ENCODE measurements at regions not wholly inside any gene's neighbourhood (a gene's known extent, or its start where the extent isn't known, plus 50 kb on each side); places are given as distances from the start of the nearest gene placed in this dataset.

DNA sequence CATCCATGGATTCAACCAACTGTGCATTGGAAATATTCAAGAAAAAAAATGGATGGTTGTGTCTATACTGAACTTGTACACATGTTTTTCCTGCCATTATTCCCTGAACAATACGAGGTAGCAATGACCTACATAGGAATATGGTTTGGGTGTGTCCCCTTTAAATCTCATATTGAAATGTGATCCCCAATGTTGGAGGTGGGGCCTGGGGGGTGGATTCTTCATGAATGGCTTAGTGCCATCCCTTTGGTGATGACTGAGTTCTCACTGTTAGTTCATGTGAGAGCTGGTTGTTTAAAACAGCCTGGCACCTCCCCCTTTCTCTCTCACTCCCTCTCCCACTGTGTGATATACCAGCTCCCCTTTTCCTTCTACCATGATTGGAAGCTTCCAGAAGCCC is 139.8 kb upstream of the BACH2 start:
- FAIRE-seq (no peak), DNase-seq (ENCODE audit: low spot score in 2 of 2) (no peak)

DNA sequence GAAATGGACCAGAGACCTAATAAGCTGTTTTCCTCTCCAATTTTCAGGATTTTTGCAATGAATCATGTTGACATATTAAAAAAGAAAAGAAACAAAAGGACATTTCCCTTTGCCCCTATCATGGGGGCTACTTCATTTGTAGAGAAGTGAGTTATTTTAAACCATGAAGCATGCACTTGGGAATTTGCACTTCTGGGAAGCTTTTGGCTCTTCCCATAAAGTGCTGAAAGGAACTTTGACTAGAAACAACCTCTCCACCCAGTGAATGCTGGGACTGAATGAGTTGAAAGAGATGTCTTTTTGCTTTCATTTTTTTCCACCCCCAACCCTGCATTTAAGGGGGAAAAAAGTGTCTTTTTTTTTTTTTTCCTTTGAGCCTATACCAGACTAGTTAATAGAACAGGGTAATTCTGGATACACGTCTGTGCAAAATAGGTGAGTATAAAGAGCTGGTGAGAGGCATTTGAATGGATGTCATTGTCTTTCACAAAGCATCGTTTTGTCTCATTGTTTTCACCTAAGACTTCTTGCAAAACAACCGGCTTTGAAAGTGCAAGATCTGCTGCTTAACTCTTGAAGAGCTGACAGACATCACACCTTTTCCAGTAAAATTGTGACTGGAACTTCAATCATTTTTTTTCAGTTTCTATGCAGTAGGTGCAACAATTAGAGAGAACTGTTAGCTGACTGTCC is 138.7 kb upstream of the BACH2 start:
- FAIRE-seq: no peak
- no peak for DNase-seq (ENCODE audit: low spot score in 2 of 2)

DNA sequence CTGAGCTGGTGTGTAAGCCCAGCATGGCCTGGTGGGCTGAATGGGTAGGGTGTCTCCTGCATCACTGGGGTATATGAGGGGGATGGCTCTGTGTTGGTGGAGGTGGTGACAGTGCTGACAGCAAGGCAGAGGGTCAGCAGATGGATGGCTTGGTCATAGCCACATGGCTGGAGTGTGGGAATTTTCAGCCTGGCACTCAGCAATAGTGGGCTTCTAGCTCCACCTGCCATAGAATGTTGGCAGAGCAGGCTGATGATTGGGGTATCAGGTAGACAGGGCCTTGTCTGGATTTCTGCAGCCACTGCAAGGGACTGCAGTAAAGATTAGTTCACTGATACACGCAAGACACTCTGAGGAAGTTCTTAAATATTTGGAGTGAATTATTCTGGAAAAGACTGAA is 137.5 kb upstream of the BACH2 start:
- FAIRE-seq (no peak), DNase-seq (ENCODE audit: low spot score in 2 of 2) (no peak)

DNA sequence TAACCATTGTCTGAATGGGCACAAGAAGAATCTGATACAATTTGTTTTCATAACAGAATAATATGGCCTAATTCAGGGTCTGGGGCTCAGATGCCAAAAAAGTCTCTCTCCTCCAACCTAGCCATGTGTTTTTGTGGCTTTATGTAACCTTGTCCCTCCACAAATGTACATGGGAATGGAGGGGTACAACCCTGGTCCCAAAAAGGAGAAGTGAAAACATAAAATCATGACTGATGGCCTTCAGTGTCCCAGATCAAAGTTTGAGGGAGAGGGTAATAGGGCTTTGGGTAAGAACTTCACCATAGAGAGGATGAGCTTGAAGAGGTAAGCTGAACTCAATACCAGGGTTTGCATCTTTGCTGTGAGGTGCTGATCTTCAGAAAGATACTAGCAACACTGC is 136.3 kb upstream of the BACH2 start:
- no peak for DNase-seq (ENCODE audit: low spot score in 2 of 2)
- FAIRE-seq: no peak

DNA sequence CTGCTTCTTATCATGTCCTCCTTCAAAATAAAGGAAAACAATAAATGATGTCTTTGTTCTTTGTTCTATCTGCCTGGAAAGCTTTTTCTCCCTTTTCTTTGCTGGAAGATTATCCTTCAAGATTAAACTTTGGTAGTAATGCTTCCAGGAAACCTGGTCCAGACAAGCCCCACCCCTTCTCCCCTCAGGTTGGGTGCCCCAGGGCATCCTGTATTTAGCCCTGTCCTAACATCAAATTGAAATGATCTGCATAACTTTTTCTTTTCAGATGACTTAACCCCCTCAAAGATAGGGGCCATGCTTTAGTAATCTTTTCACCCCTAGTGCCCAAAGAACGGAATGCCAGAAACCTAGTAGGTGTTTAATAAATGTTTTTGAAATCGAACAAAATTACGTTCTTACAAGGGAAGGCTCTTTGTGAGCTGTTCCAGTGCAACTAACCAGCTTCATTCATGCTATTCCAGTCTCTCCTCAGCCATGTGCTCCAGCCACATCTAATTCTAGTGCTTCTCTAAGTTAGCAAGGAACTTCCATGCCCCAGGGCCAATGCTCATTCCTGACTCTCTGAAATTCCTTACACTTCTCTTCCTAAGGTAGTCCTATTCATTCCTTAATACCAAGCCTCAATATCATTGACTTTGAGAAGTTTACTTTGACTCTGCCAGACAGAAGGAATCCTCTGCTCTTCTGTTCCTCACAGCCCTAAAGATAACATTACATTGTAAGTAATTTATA is 135.6 kb upstream of the BACH2 start:
- DNase-seq (ENCODE audit: low spot score in 2 of 2) (no peak), FAIRE-seq (no peak)

DNA sequence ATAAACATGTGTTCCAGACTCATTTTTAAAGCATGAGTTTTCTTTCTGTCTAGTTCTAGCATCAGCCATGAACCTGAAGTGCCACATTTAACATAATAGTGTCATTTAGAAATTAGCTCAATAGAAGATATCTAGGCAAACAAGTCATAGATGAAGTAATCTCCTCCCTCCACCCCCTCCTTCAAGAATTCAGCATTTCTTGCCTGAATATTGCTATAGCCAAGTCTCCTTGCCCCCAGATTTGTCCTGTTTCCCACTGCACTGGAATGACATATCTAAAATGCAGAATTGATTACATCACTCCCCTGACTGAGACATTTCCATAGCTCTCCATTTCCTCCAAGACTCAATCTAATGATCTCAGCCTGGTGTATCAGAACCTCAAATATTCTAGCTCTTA is 134.9 kb upstream of the BACH2 start:
- DNase-seq (ENCODE audit: low spot score in 2 of 2) (no peak), FAIRE-seq (no peak)

DNA sequence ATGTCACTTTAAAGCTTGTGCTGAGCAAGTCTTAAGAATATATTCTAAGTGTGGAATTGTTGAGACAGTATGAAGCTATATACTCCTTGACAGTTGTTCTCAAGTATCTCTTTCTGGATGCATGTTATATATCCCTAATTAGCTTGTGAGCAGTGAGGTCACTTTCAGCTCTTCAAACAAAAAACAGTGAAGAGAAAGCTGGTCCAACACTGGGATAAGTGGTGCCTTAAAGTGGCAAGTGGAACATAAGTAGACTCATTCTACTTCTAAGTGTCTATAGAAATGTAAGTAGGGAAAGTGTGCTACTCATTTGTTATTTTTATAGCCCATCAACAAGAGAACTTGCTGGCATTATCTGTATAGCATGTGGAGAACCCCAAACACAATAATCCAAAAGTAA is 133.1 kb upstream of the BACH2 start:
- DNase-seq (ENCODE audit: low spot score in 2 of 2): no peak
- FAIRE-seq: no peak

DNA sequence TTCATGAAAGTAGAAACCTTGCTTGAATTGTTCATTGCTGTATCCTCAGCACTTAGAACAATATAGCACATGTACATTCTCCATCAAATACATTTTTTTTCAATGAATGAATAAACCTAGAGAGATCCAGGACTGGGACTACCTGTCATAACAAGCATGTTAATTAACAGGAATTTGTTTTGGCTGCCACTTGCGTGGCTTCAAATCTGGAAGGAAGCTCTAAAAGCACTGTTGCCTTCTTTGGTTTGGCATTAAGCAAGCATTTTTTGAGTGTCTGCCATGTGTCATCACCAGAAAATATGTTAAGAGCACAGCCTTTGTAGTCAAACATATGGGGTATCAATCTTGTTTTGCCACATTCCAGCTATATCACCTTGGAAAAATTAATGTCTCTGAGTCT is 131.9 kb upstream of the BACH2 start:
- DNase-seq (ENCODE audit: low spot score in 2 of 2) (no peak), FAIRE-seq (no peak)

DNA sequence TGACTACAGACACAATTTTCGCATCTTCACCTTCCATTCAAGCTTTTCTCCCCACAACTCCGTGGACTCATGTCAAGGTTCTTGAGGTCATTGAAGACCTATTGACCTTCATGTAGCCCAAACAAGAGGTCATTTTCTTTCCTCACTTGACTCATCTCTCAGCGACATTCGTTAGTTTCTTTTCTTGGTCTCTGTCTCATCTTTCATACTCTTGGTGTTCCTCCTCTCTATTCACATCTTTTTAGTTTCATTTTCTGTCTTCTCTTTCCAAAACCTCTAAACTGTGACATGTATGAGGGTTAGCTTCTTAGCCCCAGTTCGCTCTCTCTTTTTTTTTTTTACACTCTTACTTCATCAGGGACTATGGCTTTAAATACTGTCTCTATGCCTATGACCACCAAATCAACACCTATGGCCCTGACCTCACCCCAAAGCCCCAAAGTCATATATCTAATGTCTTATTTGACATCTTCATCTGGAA is 128.6 kb upstream of the BACH2 start:
- DNase-seq (ENCODE audit: low spot score in 2 of 2): no peak
- FAIRE-seq: no peak

DNA sequence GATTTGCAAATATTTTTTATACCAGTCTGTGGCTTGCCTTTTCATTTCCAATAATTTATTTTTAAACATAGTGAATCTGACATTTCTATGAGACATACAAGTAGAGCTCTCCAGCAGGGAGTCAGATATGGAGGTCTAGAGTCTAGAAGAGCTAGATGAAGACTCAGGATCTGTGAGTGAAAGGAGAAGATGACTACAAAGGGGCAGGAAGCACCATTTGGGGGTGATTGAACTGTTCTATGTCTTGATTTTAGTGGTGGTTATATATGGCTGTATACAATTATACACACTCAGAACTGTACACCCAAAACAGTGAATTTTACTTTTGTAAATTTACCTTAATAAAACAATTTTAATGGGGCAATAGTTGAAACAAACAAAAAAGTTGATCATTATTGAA is 127.9 kb upstream of the BACH2 start:
- FAIRE-seq: no peak
- DNase-seq (ENCODE audit: low spot score in 2 of 2): no peak

DNA sequence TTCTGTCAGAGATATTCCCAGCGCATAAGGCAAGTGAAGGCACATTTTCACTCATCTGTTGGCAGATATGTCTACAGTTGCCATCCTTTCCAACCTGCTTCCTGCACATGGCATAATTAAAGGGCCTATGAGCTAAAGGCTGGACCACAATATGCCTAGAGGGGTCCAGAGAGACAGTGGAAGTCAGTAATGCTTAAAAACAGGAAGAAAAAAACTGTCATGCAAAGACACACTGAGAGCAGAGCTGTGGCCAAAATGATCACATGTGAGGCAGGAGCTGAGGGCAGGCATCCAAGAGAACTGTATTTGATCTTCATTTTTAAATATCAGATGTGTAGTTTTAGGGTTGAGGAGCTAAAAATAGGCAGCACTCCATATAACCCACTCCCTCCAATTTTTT is 125.0 kb upstream of the BACH2 start:
- FAIRE-seq: no peak
- DNase-seq (ENCODE audit: low spot score in 2 of 2): no peak

DNA sequence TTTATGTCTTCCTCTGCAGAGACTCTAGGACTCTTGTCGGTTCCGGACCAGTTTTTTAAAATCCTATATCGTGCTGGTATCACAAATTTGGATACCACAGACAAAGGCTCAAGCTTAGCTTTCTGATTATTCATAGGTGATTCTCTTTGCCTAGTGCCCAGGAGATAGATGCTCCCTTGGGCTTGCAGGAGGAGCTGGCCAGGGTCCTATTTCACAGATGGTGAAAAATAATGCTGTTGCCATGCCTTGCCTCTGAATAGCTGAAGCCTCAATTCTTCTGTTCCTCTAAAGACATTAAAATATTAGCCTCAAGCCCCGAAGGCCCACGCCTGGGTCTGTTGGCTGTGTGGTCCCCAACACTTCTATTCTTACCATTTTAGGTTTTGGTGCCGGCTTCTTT is 123.9 kb upstream of the BACH2 start:
- FAIRE-seq: no peak
- no peak for DNase-seq (ENCODE audit: low spot score in 2 of 2)

DNA sequence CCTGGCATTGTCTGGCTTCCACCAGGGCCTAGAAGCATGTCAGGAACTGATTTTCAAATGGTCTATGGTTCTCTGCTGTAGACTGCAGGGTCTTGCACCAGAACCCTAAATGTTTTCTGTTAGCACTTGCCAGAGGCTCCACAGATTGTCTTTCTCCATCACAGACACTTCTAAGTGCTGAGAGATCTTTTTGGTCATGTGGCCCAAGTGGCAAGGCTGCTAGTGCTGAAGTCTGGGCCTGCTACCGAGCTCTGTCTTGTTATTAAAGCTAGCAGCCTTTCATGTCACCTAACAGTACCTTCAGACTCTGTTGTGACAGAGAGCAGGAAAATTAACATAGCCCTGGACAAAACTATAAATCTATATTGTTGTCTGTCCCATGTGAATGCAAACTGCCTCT is 120.7 kb upstream of the BACH2 start:
- DNase-seq (ENCODE audit: low spot score in 2 of 2) (no peak), FAIRE-seq (no peak)

DNA sequence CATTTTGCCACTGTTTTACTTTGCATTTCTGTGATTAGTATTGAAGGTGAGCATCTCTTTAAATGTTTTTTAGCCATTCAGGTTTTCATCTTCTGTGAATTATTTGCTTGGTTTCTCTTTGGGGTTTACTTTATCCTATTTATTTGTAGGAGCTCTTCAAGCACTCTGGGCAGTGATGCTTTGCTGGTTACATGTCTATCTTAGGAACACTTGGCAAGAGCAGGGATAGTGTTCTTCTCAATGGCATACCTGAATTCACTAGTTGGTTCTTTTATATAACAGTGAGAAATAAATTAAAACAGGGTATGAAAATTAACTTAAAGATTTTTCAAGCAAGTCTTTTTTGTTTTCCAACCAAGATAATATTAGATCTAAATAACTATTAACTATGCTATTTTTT is 119.7 kb upstream of the BACH2 start:
- DNase-seq (ENCODE audit: low spot score in 2 of 2): no peak

DNA sequence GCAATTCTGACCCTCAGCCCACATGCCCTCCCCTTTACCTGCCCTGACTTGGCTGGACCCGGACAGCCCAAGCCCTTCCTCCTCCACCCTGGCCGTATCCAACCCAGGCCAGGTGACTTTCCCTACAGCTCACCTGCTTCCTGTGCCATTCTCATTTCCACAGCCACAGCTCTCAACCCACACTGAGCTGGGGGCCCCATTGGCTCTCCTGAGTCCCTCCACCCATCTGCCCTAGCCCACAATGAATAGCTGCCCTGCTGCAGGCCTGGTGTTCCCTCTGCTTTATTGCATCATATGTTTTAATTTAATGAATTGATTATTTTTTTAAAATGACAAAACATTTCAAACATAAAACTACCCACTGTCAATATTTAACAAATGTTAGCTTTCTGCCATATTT is 118.5 kb upstream of the BACH2 start:
- FAIRE-seq (no peak), DNase-seq (ENCODE audit: low spot score in 2 of 2) (no peak)

More for the DNA sequence above, 119.7 kb upstream of the BACH2 start:
- FAIRE-seq: no peak

DNA sequence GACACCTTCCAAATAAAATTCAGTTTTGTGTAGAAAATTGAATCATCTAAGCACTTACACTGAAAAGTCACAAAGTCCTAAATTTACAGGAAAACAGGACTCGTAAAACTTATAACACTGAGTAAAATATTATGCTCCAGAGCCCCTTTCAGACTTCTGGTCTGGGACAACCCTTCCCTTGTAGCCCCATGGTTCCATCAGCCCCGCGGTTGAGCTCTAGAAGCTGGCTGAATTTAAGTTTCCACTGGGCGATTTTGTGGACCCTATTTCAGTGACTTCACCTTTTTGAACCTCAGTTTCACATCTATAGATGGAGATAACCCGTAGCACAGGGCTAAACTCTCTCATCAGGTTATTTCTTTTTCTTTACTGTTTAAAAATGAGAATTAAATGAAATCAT is 117.7 kb upstream of the BACH2 start:
- FAIRE-seq: no peak
- DNase-seq (ENCODE audit: low spot score in 2 of 2): no peak

DNA sequence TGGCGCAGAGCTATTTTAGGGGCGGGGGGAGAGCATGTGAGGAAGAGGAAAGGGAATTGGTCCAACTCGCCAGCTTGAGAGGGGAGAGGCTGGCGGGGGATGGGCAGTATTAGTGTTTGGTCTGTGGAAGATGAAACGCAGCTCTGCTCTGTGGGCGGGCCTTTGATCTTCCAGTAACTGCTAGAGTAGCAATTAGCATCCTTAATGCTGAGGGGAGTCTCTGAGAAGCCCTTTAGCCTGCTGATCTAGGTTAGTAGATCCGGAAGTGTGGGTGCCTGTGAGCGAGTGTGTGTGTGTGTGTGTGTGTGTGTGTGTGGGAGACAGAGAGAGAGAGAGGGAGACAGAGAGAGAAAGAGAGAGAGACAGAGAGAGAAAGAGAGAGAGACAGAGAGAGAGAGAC is 117.2 kb upstream of the BACH2 start:
- DNase-seq (ENCODE audit: low spot score in 2 of 2): peak; percentile 18 to 66
- no peak for FAIRE-seq

DNA sequence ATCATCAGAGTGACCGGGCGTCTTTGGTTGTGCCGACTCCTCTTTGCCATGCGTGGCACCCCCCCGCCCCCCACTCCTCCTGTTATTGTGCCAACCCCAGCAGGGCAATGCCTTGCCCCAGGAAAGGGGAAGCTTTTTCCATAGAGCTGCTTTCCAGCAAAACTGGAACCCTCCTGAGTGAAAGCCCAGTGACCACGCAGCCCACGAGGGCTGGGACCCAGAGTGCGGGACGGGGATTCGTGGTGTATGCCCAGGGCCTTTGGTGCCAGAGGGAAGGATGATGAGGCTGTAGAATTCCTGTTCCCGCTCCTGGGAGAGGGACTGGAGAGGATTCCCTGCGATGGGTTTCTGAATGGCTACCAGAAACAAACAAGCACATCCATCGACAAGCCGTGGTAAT is 116.8 kb upstream of the BACH2 start:
- DNase-seq (ENCODE audit: low spot score in 2 of 2) (peak in 1 of 2 donors; percentile 26), FAIRE-seq (no peak)

DNA sequence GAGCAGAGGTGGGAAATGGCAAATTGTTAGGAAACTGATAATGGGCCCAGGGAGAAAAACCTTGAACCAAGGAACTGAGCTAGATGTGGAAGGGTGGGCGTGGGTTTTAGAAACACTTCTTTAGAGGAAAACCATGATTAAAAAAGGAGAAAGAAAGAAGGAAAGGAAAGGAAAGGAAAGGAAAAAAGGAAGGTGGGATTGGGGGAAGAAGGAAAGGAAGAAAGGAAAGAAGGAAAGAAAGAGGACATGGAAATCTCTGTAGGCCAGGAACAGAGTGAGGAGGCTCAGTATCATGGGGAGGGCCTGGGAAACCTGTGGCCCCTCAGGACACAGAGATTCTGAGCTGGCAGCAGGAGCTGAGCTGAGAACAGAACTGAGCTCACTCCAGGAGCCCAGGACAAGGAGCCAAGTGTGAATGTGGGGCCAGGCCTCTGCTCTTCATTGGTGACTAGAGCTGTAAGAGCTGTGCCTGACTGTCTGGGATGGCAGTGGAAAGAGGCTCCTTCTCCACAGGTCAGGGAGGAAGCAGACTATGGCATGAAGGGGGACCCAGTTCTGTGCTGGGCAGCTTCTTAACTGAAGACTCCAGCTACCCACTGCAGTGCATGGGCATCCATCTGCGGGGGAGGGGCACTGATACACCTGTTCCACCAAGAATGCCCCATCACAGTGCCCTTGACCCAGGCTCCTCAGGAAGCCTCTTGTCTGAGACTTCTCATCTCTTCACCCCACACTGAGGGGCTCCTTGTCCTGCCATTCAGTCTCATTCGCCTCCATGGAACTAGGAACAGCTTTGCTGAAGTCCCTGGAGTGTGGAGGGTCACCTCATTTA is 116.1 kb upstream of the BACH2 start:
- no peak for FAIRE-seq

DNA sequence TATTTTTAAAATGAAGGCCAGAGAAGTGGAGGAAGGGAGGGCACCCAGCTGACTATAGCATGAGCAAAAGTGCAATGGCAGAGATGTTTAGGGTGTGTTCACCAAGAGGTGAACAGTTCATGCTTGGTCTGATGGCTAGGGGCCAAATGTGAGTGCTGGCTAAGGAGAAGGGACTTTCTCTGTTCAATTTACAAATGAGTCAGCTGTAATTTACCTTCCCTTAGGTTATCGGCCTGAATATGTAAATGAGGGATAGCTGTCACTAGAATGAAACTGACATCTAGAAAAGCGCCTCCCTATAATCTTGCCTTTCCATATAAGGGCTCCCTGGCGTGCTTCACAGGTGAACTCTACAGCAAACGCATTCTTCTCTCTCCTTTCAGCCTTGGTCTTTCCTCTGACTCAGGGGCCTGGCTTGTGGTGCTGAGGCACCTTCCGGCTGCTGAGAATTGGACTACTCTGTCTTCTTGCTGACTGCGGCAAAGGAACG is 114.7 kb upstream of the BACH2 start:
- no peak for DNase-seq (ENCODE audit: low spot score in 2 of 2)
- no peak for FAIRE-seq

More for the DNA sequence above, 116.1 kb upstream of the BACH2 start:
- DNase-seq (ENCODE audit: low spot score in 2 of 2): no peak

DNA sequence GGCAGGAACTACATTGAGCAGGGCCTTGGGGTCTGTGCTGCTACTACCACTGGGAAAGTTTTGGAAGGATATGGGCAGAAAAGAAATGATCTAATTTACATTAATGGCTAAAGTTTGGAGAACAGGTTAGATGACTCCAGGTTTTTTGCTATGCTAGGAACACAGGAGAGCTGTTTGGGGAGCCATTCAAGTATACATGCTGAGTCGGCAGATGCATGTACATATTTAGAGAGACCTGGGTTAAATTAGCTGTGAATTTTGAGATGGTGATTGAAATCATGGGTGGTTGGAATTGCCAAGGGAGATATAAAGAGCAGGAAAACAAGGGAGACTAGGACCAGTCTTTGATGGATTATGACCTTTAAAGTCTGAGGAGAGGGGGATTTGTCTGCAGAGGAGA is 113.1 kb upstream of the BACH2 start:
- DNase-seq (ENCODE audit: low spot score in 2 of 2) (no peak), FAIRE-seq (no peak)

All from frontal cortex (tissue), 3 donors.